Natural killer cell (primary cell): ENCODE measurements at regions not wholly inside any gene's neighbourhood (a gene's known extent, or its start where the extent isn't known, plus 50 kb on each side); places are given as distances from the start of the nearest gene placed in this dataset.

Experiments used
- ATAC-seq, 3 donors: fragments of 150-1000 bp in 2 of 3; fragments of 200-7000 bp in 1 of 3; cut with Tn5 transposase; 1 replicate in 1 of 3; 2 replicates in 2 of 3; pipeline ENCODE4 v1.10.0; 2021; ENCODE audit warnings: mild to moderate bottlenecking in 2 of 3, moderate library complexity in 2 of 3
- DNase-seq, 2 donors: peaks; one replicate each; pipeline versions ENCODE4 v3.0.0 to v3.0.0-alpha.2; 2013 to 2021; ENCODE audit warnings: mixed read lengths in 1 of 2
- H3K27ac ChIP-seq: one replicate; pipeline ENCODE4 v1.5.1; 2013; ENCODE audit warnings: mild to moderate bottlenecking, low read length
- H3K27me3 ChIP-seq: one replicate; pipeline ENCODE4 v1.6.1; 2013; ENCODE audit warnings: low read length; ENCODE audit not compliant: control insufficient read depth, insufficient read depth
- H3K36me3 ChIP-seq: one replicate; pipeline ENCODE4 v1.6.1; 2013; ENCODE audit warnings: low read length; ENCODE audit not compliant: control insufficient read depth, insufficient read depth
- H3K4me1 ChIP-seq: one replicate; pipeline ENCODE4 v1.6.1; 2013; ENCODE audit warnings: low read length; ENCODE audit not compliant: control insufficient read depth, insufficient read depth
- H3K4me3 ChIP-seq: one replicate; pipeline ENCODE4 v1.5.1; 2013; ENCODE audit warnings: low read length
- H3K9me3 ChIP-seq: one replicate; pipeline ENCODE4 v1.6.1; 2013; ENCODE audit warnings: low read length; ENCODE audit not compliant: control insufficient read depth, insufficient read depth
- H3K27ac Mint-ChIP-seq, 2 donors: one replicate each; pipeline ENCODE4 v1.8.0; 2022; ENCODE audit warnings: mild to moderate bottlenecking in 2 of 2, mixed read lengths in 2 of 2, moderate library complexity in 1 of 2
- H3K27me3 Mint-ChIP-seq, 2 donors: one replicate each; pipeline ENCODE4 v1.8.0; 2022; ENCODE audit warnings: low read depth in 2 of 2, mixed read lengths in 2 of 2
- H3K36me3 Mint-ChIP-seq: one replicate; pipeline ENCODE4 v1.8.0; 2022; ENCODE audit warnings: mixed read lengths
- H3K4me1 Mint-ChIP-seq, 2 donors: one replicate each; pipeline ENCODE4 v1.8.0; 2022; ENCODE audit warnings: mixed read lengths in 2 of 2
- H3K4me3 Mint-ChIP-seq: one replicate; pipeline ENCODE4 v1.8.0; 2022; ENCODE audit warnings: mild to moderate bottlenecking, moderate library complexity, mixed read lengths
- H3K9me3 Mint-ChIP-seq, 2 donors: one replicate each; pipeline ENCODE4 v1.8.0; 2022; ENCODE audit warnings: mixed read lengths in 2 of 2
- CTCF ChIP-seq: fragments of 200-600 bp; IDR thresholded peaks from one replicate; pipeline ENCODE4 v1.8.0; 2022; ENCODE audit warnings: antibody characterized with exemption
- WGBS: methylation state at CpG from one replicate; pipeline ENCODE4 v1.1.7; 2013; ENCODE audit warnings: missing lambda C conversion rate; ENCODE audit not compliant: insufficient coverage; 5-methylcytosine and 5-hydroxymethylcytosine counted together
- intact Hi-C: fragments of 100-400 bp; cut with micrococcal nuclease; formaldehyde crosslinking; loops from one replicate; pipeline ENCODE4 v1.14.2; 2022

GRCh38 chr7:113230691-113231090 is 112.3 kb upstream of the SMIM30 start:
- no peaks in the 10 kb centered on the region for H3K27me3 ChIP-seq
- no peak for TF ChIP-seq CTCF
- no peak overlapping the region for H3K27ac ChIP-seq
- Mint-ChIP-seq H3K9me3 (peaks cover 18 to 22% of the 10 kb centered on the region in 2 donors), H3K27me3 (no peaks in the 10 kb centered on the region), H3K4me1 (no peaks in the 10 kb centered on the region), H3K36me3 (no peaks in the 10 kb centered on the region), H3K4me3 (no peak overlapping the region), H3K27ac (no peak overlapping the region)
- no peaks in the 10 kb centered on the region for H3K4me1 ChIP-seq
- DNase-seq (no peak), ATAC-seq (no peak)
- no peak overlapping the region for H3K4me3 ChIP-seq
- 85% methylated on average over 2 of the region's 2 CpGs for WGBS
- H3K36me3 ChIP-seq = no peaks in the 10 kb centered on the region
- intact Hi-C loops = no loop called here
- peaks cover 3% of the 10 kb centered on the region for H3K9me3 ChIP-seq

- Histone ChIP-seq H3K4me3 (no peak overlapping the region), H3K27me3 (no peaks in the 10 kb centered on the region), H3K4me1 (no peaks in the 10 kb centered on the region), H3K27ac (no peak overlapping the region), H3K36me3 (no peaks in the 10 kb centered on the region), H3K9me3 (no peaks in the 10 kb centered on the region)
- WGBS = 56% methylated on average over 2 of the region's 4 CpGs
- H3K27ac Mint-ChIP-seq = no peak overlapping the region
- no peaks in the 10 kb centered on the region for H3K36me3 Mint-ChIP-seq
- H3K4me3 Mint-ChIP-seq = no peak overlapping the region
- peaks cover 7% of the 10 kb centered on the region in 2 donors for H3K9me3 Mint-ChIP-seq
- TF ChIP-seq CTCF = no peak
- H3K4me1 Mint-ChIP-seq = no peaks in the 10 kb centered on the region
- ATAC-seq = no peak
- DNase-seq = no peak
- no peaks in the 10 kb centered on the region for H3K27me3 Mint-ChIP-seq
- intact Hi-C loops = no loop called here
Observed at GRCh38 chr7:113217314-113217713, 99.0 kb upstream of the SMIM30 start.

- Mint-ChIP-seq H3K4me1 (no peaks in the 10 kb centered on the region), H3K27me3 (no peaks in the 10 kb centered on the region), H3K36me3 (no peaks in the 10 kb centered on the region), H3K4me3 (no peak overlapping the region), H3K27ac (no peak overlapping the region), H3K9me3 (peaks cover 6 to 7% of the 10 kb centered on the region in 2 donors)
- WGBS = no CpG with 5 or more reads among the region's 1 CpG
- H3K27me3 ChIP-seq = no peaks in the 10 kb centered on the region
- no peaks in the 10 kb centered on the region for H3K4me1 ChIP-seq
- H3K4me3 ChIP-seq = no peak overlapping the region
- no peaks in the 10 kb centered on the region for H3K36me3 ChIP-seq
- intact Hi-C loops = no loop called here
- no peaks in the 10 kb centered on the region for H3K9me3 ChIP-seq
- no peak for DNase-seq
- no peak overlapping the region for H3K27ac ChIP-seq
- no peak for TF ChIP-seq CTCF
- ATAC-seq = no peak
Observed at GRCh38 chr7:113216038-113216437, 97.7 kb upstream of the SMIM30 start.

GRCh38 chr7:113209449-113210203 is 91.3 kb upstream of the SMIM30 start:
- no peak for ATAC-seq
- H3K36me3 ChIP-seq = no peaks in the 10 kb centered on the region
- no peaks in the 10 kb centered on the region for H3K27me3 ChIP-seq
- no peaks in the 10 kb centered on the region for H3K9me3 ChIP-seq
- Mint-ChIP-seq H3K27me3 (no peaks in the 10 kb centered on the region), H3K27ac (no peak overlapping the region), H3K9me3 (peaks cover 3 to 6% of the 10 kb centered on the region in 2 donors), H3K4me3 (no peak overlapping the region), H3K36me3 (no peaks in the 10 kb centered on the region), H3K4me1 (no peaks in the 10 kb centered on the region)
- no peak for TF ChIP-seq CTCF
- no peaks in the 10 kb centered on the region for H3K4me1 ChIP-seq
- no peak overlapping the region for H3K27ac ChIP-seq
- DNase-seq = no peak
- 70% methylated on average over 1 of the region's 1 CpG for WGBS
- H3K4me3 ChIP-seq = no peak overlapping the region
- intact Hi-C loops = no loop called here
